IMR-90 (cell line): ENCODE measurements at regions not wholly inside any gene's neighbourhood (a gene's known extent, or its start where the extent isn't known, plus 50 kb on each side); places are given as distances from the start of the nearest gene placed in this dataset.

Experiments used
- CEBPB ChIP-seq: IDR thresholded peaks from 2 replicates; pipeline ENCODE4 v1.6.1; 2012; ENCODE audit warnings: low read depth, low read length, improper control_type of control experiment
- POLR2A ChIP-seq: IDR thresholded peaks from 2 replicates; pipeline ENCODE4 v1.6.1; 2012; ENCODE audit warnings: mild to moderate bottlenecking, low read depth, low read length
- RAD21 ChIP-seq: IDR thresholded peaks from 2 replicates; pipeline ENCODE4 v1.6.1; 2012; ENCODE audit warnings: low read length, improper control_type of control experiment
- SMC3 ChIP-seq: fragments of 150-350 bp; IDR thresholded peaks from 2 replicates; pipeline ENCODE4 v1.6.1; 2016; ENCODE audit warnings: low read depth, mild to moderate bottlenecking, antibody characterized with exemption, low read length, moderate library complexity
- TF ChIP-seq, protein P1 (sequence below): conservative IDR thresholded peaks from 2 replicates; pipeline ENCODE4 v1.5.1; 2012; ENCODE audit warnings: mild to moderate bottlenecking, low read depth, low read length, improper control_type of control experiment

DNA sequence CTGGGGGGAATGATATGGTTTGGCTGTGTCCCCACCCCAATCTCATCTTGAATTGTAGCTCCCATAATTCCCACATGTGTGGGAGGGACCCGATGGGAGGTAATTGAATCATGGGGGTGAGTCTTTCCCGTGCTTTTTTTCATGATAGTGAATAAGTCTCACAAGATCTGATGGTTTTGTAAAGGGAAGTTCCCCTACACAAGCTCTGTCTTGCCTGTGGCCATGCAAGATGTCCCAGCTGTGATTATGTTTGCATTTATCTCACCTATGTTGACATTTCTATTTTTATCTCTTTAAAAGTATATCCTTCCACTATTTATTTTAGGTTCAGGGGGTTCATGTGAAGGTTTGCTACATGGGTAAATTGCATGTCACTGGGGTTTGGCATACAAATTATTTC lies 323.9 kb upstream of the GLI3 start:
- no peak for TF ChIP-seq CEBPB
- TF ChIP-seq, protein P1, sequence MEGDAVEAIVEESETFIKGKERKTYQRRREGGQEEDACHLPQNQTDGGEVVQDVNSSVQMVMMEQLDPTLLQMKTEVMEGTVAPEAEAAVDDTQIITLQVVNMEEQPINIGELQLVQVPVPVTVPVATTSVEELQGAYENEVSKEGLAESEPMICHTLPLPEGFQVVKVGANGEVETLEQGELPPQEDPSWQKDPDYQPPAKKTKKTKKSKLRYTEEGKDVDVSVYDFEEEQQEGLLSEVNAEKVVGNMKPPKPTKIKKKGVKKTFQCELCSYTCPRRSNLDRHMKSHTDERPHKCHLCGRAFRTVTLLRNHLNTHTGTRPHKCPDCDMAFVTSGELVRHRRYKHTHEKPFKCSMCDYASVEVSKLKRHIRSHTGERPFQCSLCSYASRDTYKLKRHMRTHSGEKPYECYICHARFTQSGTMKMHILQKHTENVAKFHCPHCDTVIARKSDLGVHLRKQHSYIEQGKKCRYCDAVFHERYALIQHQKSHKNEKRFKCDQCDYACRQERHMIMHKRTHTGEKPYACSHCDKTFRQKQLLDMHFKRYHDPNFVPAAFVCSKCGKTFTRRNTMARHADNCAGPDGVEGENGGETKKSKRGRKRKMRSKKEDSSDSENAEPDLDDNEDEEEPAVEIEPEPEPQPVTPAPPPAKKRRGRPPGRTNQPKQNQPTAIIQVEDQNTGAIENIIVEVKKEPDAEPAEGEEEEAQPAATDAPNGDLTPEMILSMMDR, result no peak
- no peak for TF ChIP-seq POLR2A
- TF ChIP-seq SMC3, result no peak
- TF ChIP-seq RAD21, result no peak
